ENCODE measurements at regions not wholly inside any gene's neighbourhood (a gene's known extent, or its start where the extent isn't known, plus 50 kb on each side); places are given as distances from the start of the nearest gene placed in this dataset.

GRCh38 chr4:170772429-170772828 lies 682.7 kb upstream of the AADAT start:
- DNase-seq (ENCODE audit: unreplicated experiment), result no peak
- no peak for TF ChIP-seq CTCF (IDR thresholded peaks at IDR 0.05; ENCODE audit: unreplicated experiment)
- CTCF ChIA-PET, result no interaction called here
- no peaks in the 10 kb centered on the region for H3K9me3 Mint-ChIP-seq (ENCODE audit: unreplicated experiment)
- H3K4me3 Mint-ChIP-seq (ENCODE audit: unreplicated experiment), result no peak overlapping the region
- H3K36me3 Mint-ChIP-seq (ENCODE audit: insufficient read depth, unreplicated experiment), result peaks cover 6% of the 10 kb centered on the region
- H3K27me3 Mint-ChIP-seq (ENCODE audit: insufficient read depth, unreplicated experiment), result no peaks in the 10 kb centered on the region
- H3K4me1 Mint-ChIP-seq (ENCODE audit: insufficient read depth, unreplicated experiment), result no peaks in the 10 kb centered on the region
- POLR2A ChIA-PET, result no interaction called here
- intact Hi-C loops (cut with micrococcal nuclease), result no loop called here
- no TSS peak for BruUV-seq (replicated peaks)
- no peak overlapping the region for H3K27ac Mint-ChIP-seq (ENCODE audit: low read depth, unreplicated experiment)

- no peaks in the 10 kb centered on the region for H3K4me1 Mint-ChIP-seq (ENCODE audit: insufficient read depth, unreplicated experiment)
- no TSS peak for BruUV-seq (replicated peaks)
- CTCF ChIA-PET, result interaction anchor here (0.6 kb wide), 1 partner anchor 16 kb away, joined by 5 read pairs; no protein-coding TSS in a partner anchor
Measured at GRCh38 chr4:170770664-170771063, 680.9 kb upstream of the AADAT start.

GRCh38 chr4:170769862-170770261 lies 680.1 kb upstream of the AADAT start:
- DNase-seq (ENCODE audit: unreplicated experiment), result peak; percentile 19
- no peaks in the 10 kb centered on the region for H3K27me3 Mint-ChIP-seq (ENCODE audit: insufficient read depth, unreplicated experiment)

More at GRCh38 chr4:170770664-170771063, 680.9 kb upstream of the AADAT start:
- peaks cover 6% of the 10 kb centered on the region for H3K36me3 Mint-ChIP-seq (ENCODE audit: insufficient read depth, unreplicated experiment)
- intact Hi-C loops (cut with micrococcal nuclease), result no loop called here
- POLR2A ChIA-PET, result no interaction called here
- DNase-seq (ENCODE audit: unreplicated experiment), result no peak
- no peak overlapping the region for H3K4me3 Mint-ChIP-seq (ENCODE audit: unreplicated experiment)
- no peaks in the 10 kb centered on the region for H3K9me3 Mint-ChIP-seq (ENCODE audit: unreplicated experiment)
- H3K27me3 Mint-ChIP-seq (ENCODE audit: insufficient read depth, unreplicated experiment), result no peaks in the 10 kb centered on the region
- no peak overlapping the region for H3K27ac Mint-ChIP-seq (ENCODE audit: low read depth, unreplicated experiment)
- no peak for TF ChIP-seq CTCF (IDR thresholded peaks at IDR 0.05; ENCODE audit: unreplicated experiment)

GRCh38 chr4:170758988-170759387 lies 669.2 kb upstream of the AADAT start:
- Mint-ChIP-seq H3K27ac (ENCODE audit: low read depth, unreplicated experiment) (peak overlapping the region; percentile 39), H3K4me1 (ENCODE audit: insufficient read depth, unreplicated experiment) (no peaks in the 10 kb centered on the region), H3K36me3 (ENCODE audit: insufficient read depth, unreplicated experiment) (no peaks in the 10 kb centered on the region), H3K27me3 (ENCODE audit: insufficient read depth, unreplicated experiment) (no peaks in the 10 kb centered on the region), H3K9me3 (ENCODE audit: unreplicated experiment) (peaks cover 10% of the 10 kb centered on the region), H3K4me3 (ENCODE audit: unreplicated experiment) (no peak overlapping the region)
- intact Hi-C loops (cut with micrococcal nuclease), result no loop called here
- TF ChIP-seq CTCF (IDR thresholded peaks at IDR 0.05; ENCODE audit: unreplicated experiment), result no peak
- DNase-seq (ENCODE audit: unreplicated experiment), result no peak
- no TSS peak for BruUV-seq (replicated peaks)
- ChIA-PET CTCF (no interaction called here), POLR2A (no interaction called here)

More at GRCh38 chr4:170769862-170770261, 680.1 kb upstream of the AADAT start:
- ChIA-PET POLR2A (interaction anchor here (0.6 kb wide), 1 partner anchor 40 kb away, joined by 3 read pairs; no protein-coding TSS in a partner anchor), CTCF (interaction anchor here (0.6 to 1.3 kb wide), 2 partner anchors 17 to 82 kb away, joined by 3 to 5 read pairs; no protein-coding TSS in a partner anchor)
- H3K9me3 Mint-ChIP-seq (ENCODE audit: unreplicated experiment), result no peaks in the 10 kb centered on the region
- H3K27ac Mint-ChIP-seq (ENCODE audit: low read depth, unreplicated experiment), result no peak overlapping the region
- TF ChIP-seq CTCF (IDR thresholded peaks at IDR 0.05; ENCODE audit: unreplicated experiment), result no peak
- no peaks in the 10 kb centered on the region for H3K4me1 Mint-ChIP-seq (ENCODE audit: insufficient read depth, unreplicated experiment)
- H3K36me3 Mint-ChIP-seq (ENCODE audit: insufficient read depth, unreplicated experiment), result peaks cover 6% of the 10 kb centered on the region
- no peak overlapping the region for H3K4me3 Mint-ChIP-seq (ENCODE audit: unreplicated experiment)
- BruUV-seq (replicated peaks), result no TSS peak
- intact Hi-C loops (cut with micrococcal nuclease), result no loop called here
